GM20431 (cell line): ENCODE measurements at regions not wholly inside any gene's neighbourhood (a gene's known extent, or its start where the extent isn't known, plus 50 kb on each side); places are given as distances from the start of the nearest gene placed in this dataset.

Experiments
- in situ Hi-C: fragments of 300-500 bp; cut with MseI, MboI; formaldehyde crosslinking; loops from one replicate; pipeline ENCODE4 v1.15.0; 2020; ENCODE audit warnings: low sequenced_read_pairs; ENCODE audit not compliant: unreplicated experiment

GRCh38 chr14:76974365-76974764 is 54.1 kb downstream of the IRF2BPL start:
- in situ Hi-C loops = no loop called here

- in situ Hi-C loops = no loop called here
These were observed 57.0 kb downstream of the IRF2BPL start for GRCh38 chr14:76971549-76971948.

DNA sequence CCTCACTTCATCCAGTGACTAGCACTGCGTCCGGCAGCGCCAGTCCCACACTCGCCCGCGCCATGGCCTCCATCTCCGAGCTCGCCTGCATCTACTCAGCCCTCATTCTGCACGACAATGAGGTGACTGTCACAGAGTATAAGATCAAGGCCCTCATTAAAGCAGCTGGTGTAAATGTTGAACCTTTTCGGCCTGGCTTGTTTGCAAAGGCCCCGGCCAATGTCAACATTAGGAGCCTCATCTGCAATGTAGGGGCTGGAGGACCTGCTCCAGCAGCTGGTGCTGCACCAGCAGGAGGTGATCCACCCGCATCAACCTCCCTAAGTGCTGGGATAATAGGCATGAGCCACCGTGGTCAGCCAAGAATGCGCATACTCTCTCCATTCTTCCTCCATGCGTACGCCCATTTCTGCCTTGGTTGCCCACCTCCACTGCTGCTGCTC is 59.9 kb downstream of the IRF2BPL start:
- in situ Hi-C loops = no loop called here

GRCh38 chr14:76967788-76968187 is 60.7 kb downstream of the IRF2BPL start:
- in situ Hi-C loops = no loop called here

DNA sequence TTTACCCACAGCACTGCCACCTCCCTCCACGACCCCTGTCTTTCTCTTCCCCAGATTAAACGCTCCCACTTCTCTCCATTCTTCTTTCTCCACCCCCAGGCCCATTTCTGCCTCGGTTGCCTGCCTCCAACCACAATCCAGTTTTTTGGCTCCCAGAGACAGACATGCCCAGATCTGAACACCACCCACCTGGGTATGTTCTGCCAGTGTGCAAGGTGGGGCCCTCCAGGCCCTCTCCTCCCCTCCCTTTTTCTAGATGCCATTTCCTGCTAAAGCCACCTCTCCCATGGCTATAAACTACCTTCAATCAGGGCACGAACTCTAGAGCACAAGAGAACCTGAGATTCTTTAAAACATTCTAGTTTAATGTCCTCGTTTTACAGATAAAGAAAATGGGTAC is 63.3 kb downstream of the IRF2BPL start:
- in situ Hi-C loops = no loop called here

DNA sequence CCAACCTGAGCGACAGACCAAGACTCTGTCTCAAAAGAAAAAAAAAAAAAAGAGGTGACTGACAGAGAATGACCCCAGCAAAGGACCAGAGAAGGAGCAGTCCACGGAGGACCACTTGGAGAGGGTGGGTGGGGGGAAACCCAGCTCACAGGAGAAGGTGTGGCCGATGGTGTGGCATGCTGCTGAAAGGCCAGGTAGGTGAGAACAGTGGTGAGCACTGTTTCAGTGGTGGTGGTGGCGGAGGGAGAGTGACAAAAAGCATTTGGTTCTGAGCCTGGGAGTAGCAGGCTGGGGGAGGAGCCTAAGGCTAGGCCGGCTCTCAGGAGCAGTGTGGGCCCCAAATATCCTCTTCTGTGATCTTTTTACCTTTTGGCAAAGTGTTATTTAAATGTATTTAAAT is 63.8 kb downstream of the IRF2BPL start:
- in situ Hi-C loops = no loop called here

- in situ Hi-C loops = no loop called here
These were observed 65.1 kb downstream of the IRF2BPL start for GRCh38 chr14:76963372-76963771.

DNA sequence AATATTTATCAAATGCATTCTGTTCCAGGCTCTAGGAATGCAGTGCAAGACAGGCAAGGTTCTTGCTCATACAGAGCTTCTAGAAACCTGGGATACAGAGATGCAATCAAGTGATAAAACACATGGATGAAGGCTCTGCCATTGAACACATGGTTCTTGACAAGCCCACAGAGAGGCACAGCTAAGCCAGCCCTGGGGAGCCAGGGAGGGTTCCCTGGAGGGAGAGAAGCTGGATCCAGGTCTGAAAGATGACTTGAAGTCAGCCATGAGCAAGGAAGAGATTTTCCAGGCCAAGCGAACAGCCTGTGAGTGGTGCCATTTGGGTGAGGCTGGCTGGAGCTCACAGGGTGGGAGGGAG is 66.2 kb downstream of the IRF2BPL start:
- in situ Hi-C loops = no loop called here

GRCh38 chr14:76961631-76962302 is 66.7 kb downstream of the IRF2BPL start:
- in situ Hi-C loops = no loop called here

DNA sequence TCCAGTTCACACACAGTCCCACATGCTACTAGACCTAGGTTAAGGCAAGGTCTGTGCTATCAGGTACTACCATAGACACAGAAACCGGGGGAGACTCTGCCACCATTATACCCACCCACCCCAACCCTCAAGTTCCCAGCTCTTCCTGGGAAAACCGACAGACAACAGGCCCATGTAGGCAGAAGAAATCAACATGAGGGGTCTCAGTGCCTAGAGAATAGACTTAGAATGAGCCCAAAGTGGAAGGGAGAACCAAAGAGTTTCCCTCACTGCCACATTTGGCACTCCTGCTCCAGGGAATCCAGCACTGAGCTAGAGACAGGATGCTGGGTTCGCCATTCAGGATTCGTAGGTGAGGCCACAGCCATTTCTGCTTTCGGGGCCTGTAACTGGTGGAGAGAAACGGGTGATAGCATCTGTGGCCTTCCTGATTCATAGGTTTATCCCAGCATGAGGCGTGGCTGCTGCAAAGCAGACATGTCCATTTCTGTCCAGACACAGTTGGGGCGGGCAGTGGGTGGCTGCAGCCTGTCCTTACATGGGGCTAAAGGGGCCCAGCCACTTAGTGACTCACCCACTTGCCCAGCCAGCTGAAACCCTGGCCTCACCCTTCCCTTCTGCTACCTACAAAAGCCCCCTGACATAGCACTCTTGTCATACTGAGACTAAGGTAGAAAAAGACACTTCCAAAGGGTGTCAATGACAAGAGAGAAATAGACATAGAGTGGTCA is 69.4 kb downstream of the IRF2BPL start:
- in situ Hi-C loops = no loop called here

GRCh38 chr14:76958020-76958979 is 70.2 kb downstream of the IRF2BPL start:
- in situ Hi-C loops = no loop called here

- in situ Hi-C loops = no loop called here
These were observed 71.2 kb downstream of the IRF2BPL start for GRCh38 chr14:76957224-76957891.

DNA sequence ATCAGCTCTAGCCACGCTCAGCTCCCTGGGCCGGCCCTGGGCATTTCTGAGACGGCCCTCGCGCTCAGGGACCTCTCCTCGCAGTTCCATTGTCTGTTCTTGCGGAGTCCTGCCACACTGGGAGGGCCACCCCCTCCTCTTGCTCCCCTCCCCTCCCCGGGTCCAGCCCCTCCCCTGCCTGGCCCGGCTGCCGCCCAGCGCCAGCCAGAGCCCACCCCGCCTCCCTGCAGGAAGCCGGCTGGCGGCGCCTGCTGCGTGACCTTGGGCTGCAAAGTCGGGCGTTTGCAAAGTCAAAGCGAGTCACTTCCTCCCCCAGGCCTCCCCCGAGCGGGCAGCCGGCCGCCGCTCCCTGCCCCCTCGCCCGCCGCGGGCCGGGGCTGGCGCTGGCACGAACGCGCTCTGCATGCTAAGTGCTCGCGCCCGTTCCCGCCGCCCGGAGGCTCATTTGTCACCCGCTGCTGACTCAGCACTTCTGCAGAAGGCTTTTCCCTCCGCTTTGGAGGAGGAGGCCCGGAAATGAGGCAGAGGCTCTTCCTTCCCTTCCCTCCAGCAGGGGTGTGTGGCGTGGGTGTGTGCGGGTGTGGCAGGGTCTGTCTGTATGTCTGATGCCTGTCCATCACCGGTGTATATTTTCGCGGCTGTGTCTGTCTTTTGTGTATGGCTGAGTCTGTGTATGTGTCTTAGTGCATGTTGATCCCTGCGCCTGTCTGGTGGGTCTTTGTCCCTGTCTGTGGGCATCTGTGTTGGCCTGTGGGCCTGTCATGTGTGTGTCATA is 72.0 kb downstream of the IRF2BPL start:
- in situ Hi-C loops = no loop called here

DNA sequence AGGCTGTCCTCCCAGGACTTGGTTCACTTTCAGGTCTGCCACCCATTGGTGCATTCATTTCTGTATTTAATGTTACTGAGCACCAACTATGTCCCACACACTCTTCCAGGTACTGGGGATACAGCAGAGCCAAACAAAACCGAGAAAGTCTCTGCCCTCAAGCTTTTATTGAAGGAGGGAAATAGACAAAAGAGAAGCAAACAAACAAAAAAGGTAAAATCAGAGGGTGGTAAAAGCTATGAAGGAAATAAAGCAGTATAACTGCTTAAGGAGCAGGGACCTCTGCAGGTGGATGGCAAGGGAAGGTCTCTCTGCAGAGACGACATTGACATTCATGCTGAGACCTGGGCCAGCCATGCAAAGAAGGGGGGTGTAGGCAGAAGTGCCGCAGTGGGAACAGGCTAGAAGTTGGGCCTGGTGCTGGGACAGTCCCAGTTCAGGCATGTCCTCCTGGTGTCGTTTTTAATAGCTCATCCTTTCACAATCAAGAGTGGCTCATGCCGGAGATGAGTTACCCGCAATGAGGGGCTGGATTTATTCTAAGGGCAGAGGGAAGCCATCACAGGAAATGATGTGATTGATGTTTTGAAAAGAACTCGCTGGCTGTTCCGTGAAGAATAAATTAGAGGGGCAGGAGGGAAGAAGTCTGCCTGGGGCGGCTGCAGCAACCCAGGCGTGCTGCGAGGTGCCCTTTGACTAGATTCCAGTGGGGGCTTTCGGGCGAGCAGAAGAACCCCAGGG is 72.8 kb downstream of the IRF2BPL start:
- in situ Hi-C loops = no loop called here

GRCh38 chr14:76954394-76955190 is 73.9 kb downstream of the IRF2BPL start:
- in situ Hi-C loops = no loop called here

DNA sequence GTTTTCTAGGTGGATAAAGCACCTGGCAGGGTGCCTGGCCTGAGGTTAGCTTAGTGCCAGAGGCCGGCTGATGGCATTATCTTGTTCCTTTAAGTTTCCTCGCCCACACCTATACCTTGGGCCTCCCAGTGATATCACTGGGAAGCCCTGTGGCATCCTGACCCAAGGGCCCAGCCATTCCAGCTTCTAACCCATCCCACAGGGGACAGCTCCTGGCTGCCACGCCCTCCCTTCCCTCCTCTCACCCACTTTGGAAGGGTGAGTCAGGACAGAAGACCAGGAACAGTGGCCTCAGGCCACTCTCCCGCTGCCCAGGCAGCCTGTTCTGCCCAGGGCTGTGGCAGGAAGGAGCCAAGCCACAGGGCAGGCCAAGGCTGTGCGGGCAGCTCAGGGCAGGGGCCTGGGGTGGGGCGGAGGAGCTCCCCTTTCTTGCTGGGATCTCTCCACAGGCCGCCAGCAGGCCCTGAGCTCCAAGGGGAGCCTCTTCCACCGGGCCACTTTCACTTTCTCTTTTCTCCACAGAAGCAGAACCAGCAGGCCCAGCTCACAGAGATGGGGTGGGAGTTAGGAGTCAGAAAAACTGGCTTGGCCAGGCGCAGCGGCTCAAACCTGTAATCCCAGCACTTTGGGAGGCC is 75.1 kb downstream of the IRF2BPL start:
- in situ Hi-C loops = no loop called here

GRCh38 chr14:76951166-76951565 is 77.3 kb downstream of the IRF2BPL start:
- in situ Hi-C loops = no loop called here
